HG02943 (cell line): ENCODE measurements at regions not wholly inside any gene's neighbourhood (a gene's known extent, or its start where the extent isn't known, plus 50 kb on each side); places are given as distances from the start of the nearest gene placed in this dataset.
"Not testable (repeated sequence)": the region's sequence is repeated elsewhere in the genome, so short reads cannot be mapped to it uniquely, and the experiment has no call there.

ENCODE experiments used
- ATAC-seq: cut with Tn5 transposase; IDR thresholded peaks from one replicate; pipeline ENCODE4 v1.9.1; 2021; ENCODE audit warnings: mild to moderate bottlenecking, low read depth, moderate library complexity; ENCODE audit not compliant: unreplicated experiment

GRCh38 chr6:141977782-141978181 lies 154.9 kb upstream of the GJE1 start:
- ATAC-seq = no peak

- no peak for ATAC-seq
These were observed 155.7 kb upstream of the GJE1 start for GRCh38 chr6:141976994-141977393.

GRCh38 chr6:141969768-141970415 lies 162.8 kb upstream of the GJE1 start:
- not testable (repeated sequence) for ATAC-seq

GRCh38 chr6:141969201-141969600 lies 163.5 kb upstream of the GJE1 start:
- ATAC-seq = no peak

- no peak for ATAC-seq
These were observed 164.1 kb upstream of the GJE1 start for GRCh38 chr6:141968632-141969031.

- ATAC-seq = no peak
These were observed 167.6 kb upstream of the GJE1 start for GRCh38 chr6:141965016-141965545.

GRCh38 chr6:141963543-141964295 lies 169.0 kb upstream of the GJE1 start:
- no peak for ATAC-seq

GRCh38 chr6:141957271-141957670 lies 175.5 kb upstream of the GJE1 start:
- no peak for ATAC-seq

GRCh38 chr6:141956868-141957267 lies 175.9 kb upstream of the GJE1 start:
- no peak for ATAC-seq

- no peak for ATAC-seq
These were observed 176.5 kb upstream of the GJE1 start for GRCh38 chr6:141956046-141956761.

- ATAC-seq = no peak
These were observed 179.7 kb upstream of the GJE1 start for GRCh38 chr6:141953072-141953471.

- ATAC-seq = no peak
These were observed 186.2 kb upstream of the GJE1 start for GRCh38 chr6:141946502-141946901.

- no peak for ATAC-seq
These were observed 194.1 kb upstream of the GJE1 start for GRCh38 chr6:141938664-141939063.

- ATAC-seq = no peak
These were observed 200.0 kb upstream of the GJE1 start for GRCh38 chr6:141932685-141933084.

GRCh38 chr6:141926200-141926900 lies 206.4 kb upstream of the GJE1 start:
- ATAC-seq = not testable (repeated sequence)

GRCh38 chr6:141925001-141925400 lies 207.7 kb upstream of the GJE1 start:
- ATAC-seq = no peak

GRCh38 chr6:141922898-141923297 lies 209.8 kb upstream of the GJE1 start:
- no peak for ATAC-seq

- not testable (repeated sequence) for ATAC-seq
These were observed 215.8 kb upstream of the GJE1 start for GRCh38 chr6:141916682-141917505.

- ATAC-seq = no peak
These were observed 218.1 kb upstream of the GJE1 start for GRCh38 chr6:141914646-141915045.

GRCh38 chr6:141906569-141907080 lies 226.1 kb upstream of the GJE1 start:
- no peak for ATAC-seq
